HG03159 (cell line): ENCODE measurements at regions not wholly inside any gene's neighbourhood (a gene's known extent, or its start where the extent isn't known, plus 50 kb on each side); places are given as distances from the start of the nearest gene placed in this dataset.
"Not testable (repeated sequence)": the region's sequence is repeated elsewhere in the genome, so short reads cannot be mapped to it uniquely, and the experiment has no call there.

Source experiments
- ATAC-seq: cut with Tn5 transposase; IDR thresholded peaks from one replicate; pipeline ENCODE4 v1.9.1; 2021; ENCODE audit warnings: mild to moderate bottlenecking, moderate library complexity; ENCODE audit not compliant: unreplicated experiment

DNA sequence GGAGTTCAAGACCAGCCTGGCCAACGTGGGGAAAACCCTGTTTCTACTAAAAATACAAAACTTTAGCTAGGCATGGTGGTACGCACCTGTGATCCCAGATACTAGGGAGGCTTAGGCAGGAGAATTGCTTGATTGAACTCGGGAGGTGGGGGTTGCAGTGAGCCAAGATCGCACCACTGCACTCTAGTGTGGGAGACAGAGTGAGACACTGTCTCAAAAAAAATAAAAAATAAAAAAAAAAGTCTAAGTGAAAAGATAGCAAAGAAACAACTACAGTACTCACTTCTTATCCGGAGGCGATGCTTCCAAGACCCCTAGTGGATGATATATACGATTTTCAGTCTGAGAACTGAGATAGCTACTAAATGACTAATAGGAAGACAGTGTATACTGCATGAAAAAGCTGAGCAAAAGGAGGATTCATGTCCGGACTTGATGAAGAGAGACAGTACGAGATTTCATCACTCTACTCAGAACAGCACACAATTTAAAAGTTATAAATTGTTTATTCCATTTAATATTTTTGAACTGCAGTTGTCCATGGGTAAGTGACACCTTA is 138.7 kb upstream of the GOLGA6L6 start:
- not testable (repeated sequence) for ATAC-seq

DNA sequence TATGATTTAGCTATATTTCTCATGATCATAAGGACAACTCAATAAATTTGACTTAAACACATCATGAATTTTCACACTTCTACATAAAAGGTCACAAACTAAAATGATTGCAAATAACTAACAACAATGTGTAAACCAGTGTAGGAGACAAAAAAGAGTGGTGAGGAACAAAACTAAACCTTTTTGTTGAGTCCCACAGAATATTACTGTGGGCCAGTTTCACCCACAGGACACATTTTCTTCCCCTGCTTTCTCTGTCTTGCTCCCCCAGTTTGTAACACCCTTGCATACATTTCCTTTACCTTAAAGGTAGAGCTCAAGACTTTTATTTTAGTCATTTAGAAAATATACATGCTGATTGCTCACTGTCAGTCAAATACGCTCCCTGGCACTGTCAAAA is 130.9 kb upstream of the GOLGA6L6 start:
- ATAC-seq: no peak

DNA sequence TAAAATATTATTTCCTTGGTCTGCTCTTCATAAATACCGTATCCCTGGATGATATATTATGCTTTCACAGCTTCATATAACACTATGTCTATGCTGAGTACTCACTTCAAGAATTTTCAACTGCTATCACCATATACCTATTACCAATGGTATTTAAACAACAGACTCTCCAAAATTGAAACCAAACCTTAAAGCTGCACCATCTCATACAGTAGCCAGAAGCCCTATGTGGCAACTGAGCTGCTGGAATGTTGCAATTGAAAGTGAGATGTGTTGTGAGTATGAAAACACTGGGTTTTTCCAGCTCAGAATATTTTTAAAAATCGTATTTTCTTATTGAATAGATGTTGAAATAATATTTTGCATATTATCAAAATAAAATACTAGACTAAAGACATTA is 130.1 kb upstream of the GOLGA6L6 start:
- no peak for ATAC-seq

DNA sequence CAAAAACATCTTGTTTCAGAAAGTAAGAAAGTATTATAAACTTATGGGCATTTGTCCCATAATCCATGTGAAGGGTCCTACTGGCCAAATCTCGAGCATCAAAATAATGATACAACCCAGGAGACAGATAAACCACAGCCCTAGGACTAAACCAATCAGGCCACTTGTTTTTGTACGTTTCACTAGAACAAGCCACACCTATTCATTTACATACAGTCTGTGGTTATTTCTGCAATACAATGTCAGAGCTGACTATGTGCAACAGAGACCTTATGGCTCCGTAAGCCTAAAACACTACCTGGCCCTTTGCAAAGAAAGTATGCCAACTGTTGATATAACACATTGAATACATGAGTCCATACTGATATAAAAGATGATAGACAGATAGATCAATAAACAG is 124.8 kb upstream of the GOLGA6L6 start:
- ATAC-seq: not testable (repeated sequence)

DNA sequence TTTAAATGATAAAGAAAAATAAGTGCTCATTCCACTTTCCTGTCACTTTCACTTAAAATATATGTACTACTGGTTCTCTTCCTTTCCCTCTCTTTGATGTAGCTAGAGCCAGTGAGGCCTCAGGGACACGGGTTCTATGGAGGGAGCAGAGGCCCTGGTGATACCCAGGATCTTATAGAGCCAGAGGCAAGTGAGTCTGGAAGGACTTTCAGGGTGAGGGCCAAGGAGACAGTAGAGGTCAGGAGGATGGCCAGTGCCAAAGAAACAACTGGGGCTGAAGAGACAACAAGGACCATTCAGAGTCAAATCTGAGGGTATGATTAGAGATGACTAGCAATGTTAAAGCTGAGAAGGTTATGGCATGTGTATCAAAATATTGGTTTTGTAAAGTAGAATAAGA is 124.1 kb upstream of the GOLGA6L6 start:
- no peak for ATAC-seq

DNA sequence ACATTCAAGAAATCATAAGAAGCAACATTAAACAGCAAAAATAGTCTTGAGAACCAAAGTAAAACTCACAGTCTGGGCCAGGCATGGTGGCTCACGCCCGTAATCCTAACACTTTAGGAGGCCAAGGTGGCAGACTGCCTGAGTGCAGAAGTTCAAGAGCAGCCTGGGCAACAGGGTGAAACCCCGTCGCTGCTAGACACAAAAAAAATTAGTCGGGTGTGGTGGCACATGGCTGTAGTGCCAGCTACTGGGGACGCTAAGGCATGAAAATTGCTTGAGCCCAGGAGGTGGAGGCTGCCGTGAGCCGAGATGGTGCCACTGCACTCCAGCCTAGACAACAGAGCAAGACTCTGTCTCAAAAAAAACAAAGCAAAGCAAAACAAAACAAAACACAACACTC is 117.7 kb upstream of the GOLGA6L6 start:
- ATAC-seq: no peak

DNA sequence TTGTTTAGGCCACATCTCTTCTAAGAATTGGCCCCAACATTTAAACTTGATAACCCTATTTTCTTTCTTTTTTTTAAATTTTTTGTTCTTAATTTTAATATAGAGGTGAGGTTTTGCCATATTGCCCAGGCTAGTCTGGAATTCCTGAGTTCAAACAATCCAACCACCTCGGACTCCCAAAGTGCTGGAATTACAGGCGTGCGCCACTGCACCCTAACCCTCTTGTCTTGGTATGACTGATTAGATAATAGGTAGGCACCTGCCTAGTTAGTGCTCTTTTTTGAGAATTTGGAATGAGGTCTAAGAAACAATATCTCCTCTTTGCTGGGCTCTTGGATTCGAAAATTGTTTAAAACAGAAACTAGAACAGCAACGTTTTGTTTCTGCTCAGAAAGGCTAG is 116.4 kb upstream of the GOLGA6L6 start:
- ATAC-seq: no peak

DNA sequence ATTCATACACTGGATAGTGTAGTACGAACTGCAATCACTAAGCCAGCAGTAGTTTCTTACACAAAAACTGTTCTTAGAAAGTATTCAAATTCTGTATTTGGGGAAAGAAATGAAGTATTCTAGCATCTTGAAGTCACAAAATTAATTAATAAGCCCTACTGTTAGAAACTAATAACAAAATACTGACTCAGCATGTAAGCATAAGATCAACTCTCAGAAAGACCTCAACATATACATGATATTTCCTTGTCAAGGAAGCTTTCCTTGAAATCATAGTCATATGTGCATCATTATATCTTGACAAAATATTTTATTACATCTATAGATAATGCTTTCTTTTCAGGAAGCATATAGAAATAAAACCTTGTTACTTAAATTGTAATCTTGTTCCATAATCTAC is 115.5 kb upstream of the GOLGA6L6 start:
- ATAC-seq: no peak

DNA sequence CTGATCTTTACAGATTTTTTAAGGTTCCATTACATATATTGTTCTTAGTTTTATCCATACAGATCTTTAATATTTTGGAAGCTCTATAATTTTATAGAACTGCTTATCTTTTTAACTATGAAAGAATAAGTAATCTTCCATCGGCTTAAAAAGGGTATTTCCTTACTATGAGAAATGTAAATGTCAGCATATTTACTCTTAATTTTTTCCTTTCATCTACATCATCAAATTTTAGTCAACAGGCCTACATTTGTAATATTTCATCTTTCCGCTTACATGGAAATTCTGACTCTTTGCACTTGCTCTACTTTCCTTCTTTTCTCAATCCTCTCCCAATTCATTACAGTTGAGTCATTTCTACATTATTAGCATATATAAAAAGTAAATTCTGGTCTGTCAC is 111.3 kb upstream of the GOLGA6L6 start:
- no peak for ATAC-seq

DNA sequence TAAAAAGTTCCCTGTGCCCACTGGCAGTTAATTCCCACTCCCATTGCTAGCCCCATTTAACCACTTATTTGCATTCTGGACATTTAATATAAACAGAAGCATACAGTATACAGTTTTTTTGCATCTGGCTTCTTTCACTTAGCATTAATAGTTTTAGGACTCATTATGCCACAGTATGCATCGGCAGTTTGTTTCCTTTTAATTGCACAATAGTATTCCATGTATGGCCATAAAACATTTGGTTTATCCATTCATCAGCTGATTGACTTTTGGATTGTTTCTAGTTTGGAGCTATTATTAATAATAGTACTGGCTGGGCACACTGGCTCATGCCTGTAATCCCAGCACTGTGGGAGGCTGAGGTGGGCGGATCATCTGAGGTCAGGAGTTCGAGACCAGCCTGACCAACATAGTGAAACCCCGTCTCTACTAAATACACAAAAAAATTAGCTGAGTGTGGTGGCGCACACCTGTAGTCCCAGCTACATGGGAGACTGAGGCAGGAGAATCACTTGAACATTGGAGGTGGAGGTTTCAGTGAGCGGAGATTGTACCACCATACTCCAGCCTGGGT is 106.9 kb upstream of the GOLGA6L6 start:
- not testable (repeated sequence) for ATAC-seq

DNA sequence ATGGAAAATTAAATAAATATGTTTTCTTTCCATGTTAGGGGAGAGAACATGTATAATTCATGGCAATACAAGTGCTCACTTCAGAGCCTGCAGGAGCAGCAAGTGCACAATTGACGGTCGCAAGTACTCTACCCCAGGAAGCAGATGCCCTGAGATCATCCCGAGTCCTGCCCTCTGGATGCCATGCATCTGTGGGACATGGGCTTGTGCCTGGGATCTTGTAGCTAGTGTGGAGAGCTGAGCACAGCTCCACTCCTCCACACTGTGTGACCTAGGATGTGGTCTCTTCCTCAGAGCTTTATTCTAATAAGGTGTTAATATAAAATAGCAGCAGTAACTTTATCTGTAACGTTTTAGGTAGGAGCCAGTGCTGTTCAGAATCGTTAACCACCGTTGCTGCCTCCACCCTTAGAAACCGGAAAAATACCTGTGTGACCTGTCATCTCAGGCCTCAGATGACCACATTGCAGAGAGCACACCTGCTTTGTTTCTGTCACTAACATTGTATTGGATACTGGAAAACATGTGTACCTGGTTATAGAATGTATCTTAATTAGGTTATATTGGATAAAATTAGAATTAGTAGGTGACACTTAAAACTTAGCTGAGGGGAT is 105.0 kb upstream of the GOLGA6L6 start:
- no peak for ATAC-seq

DNA sequence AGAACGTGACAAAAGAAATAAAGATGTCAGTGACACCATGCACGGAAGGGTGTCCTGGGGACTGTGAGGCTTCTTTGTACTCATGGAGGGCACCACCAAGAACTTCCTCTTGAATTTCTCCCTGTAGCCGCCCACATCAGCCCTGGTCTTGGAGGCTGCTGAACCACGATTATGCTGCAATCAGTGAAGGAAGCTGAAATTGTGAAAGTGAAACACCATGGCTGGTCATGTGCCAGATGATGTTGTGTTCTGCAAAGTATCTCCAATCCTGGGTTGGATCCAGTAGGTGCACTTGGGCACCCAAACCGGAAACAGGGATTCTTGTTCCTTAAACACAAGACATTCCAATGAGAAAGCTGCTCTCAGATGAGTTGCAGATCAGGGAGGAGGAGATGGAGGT is 104.4 kb upstream of the GOLGA6L6 start:
- peak; percentile 49 for ATAC-seq

DNA sequence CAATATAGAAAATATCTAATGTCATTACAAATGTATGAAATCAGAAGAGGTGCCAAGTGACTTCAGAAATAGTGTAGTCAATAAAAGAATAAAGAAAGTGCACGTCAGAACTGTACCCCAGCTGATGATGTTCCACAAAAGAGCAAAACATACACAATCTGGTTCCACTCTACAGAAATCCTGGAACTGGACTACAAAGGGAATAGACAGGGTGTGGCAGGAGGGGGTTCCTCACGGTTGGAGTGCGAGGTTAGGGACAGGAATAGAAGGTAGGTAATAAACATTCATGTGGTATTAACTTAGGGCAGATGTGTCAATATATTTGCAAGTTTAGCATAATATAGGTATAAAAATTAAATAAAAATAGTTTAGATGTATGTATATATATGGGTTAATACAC is 103.3 kb upstream of the GOLGA6L6 start:
- no peak for ATAC-seq

DNA sequence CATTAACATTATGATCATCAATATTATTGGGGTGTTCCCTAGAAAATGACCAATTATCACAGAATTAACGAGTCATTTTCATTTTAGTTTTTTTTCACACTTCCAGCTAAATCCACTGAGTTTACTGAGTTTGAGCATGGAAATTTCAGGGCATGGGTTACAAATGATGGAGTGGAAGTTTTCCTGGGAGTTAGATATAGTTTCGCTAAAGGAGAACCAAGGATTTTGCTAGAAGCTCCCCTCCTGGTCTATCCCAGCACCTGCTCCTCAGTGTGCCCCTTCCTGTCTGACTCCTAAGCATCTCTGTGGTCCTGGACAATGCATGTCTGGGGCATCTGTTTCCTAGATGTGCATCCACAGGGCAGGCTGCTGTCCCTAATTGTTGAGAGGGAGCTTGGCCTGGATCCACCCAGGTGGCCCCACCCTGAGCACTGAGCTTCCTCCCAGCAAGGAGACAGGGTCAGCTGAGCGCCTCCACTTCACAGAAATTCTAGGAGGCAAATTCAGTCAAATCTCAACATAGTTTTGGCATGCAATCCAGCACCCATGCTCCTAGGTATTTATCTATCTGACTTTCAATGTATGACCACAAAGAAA is 102.3 kb upstream of the GOLGA6L6 start:
- ATAC-seq: no peak

DNA sequence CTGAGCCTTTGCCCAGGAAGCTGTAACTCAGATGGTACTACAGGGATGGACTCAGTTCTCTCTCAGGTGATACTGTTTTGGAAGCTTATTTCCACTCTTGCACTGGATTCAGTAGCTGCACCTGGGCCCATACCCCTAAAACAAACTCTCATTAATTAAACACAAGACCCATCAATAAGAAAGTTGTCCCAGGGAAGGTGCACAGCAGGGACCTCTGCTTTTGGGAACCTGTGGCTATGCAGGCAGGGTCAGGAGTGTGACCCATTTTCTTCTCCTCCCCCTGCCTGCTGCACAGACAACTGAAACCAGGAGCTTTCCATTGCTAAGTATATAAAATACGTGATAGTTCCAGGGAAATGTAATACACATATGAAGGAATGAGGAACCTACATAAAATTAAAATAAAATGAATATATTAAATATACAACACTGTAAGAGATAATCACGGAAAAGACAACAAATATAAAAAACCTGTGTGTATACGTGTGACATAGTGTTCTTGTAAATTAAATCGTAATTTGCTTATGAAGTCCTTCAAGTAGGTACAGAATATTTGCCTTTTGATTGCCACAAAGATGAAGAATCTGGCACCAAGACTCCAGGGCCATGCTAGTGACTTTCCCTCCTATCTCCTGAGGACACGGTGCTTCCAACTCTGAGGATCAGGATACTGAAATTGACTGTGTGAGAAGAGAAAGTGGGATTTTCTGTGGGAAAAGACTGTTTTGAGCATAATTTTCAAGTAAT is 101.6 kb upstream of the GOLGA6L6 start:
- ATAC-seq: no peak

DNA sequence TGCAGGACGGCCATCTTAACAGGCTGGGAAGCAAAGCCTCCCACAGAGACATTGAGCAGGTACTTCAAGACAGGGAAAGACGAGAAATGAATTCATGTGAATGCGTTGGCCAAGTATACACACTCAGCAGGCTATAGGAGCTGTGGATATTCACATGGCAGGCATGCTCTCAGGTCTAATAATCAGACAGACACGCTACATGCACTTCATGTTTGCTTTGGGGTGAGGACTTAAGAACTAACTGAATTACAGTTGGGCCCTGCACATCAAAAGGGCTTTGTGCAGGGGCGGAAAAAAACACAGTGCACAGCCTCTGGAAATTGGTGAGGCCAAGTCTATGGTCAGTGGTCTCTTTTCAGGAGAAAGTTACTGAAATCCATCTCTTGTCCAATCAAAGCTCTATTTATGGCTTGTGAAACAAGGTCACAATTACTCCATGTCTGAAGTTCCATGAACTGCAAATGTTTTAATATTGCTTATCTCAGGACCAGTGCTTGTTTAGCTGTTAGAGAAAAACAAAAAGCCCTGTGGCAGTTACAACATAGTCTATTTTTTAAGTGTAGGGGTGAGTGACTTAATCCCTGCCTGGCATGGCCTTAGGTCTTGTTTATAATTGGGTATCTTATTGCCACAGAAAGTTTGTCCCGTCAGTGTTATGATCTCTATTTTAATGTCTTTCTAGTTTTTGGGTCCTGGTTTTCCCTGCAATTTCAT is 100.6 kb upstream of the GOLGA6L6 start:
- no peak for ATAC-seq

DNA sequence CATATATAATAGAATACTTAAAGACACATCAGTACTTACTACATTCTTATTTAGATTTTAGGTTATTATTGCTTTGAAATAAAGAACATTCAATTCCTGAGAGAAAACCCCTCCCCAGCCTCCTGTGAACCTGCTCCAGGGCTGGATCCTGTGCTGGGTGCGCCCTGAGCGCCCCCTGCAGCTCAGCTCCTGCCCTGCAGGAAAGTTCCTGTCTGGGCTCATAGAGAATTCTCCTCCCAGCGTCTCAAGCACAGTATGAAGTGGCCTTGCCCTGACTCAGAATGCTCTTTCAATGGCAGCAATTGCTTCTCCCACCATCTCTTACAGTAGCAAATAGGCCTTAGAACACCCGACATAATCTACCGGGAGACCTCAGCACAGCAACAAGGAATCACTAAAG is 98.8 kb upstream of the GOLGA6L6 start:
- ATAC-seq: peak; percentile 60

DNA sequence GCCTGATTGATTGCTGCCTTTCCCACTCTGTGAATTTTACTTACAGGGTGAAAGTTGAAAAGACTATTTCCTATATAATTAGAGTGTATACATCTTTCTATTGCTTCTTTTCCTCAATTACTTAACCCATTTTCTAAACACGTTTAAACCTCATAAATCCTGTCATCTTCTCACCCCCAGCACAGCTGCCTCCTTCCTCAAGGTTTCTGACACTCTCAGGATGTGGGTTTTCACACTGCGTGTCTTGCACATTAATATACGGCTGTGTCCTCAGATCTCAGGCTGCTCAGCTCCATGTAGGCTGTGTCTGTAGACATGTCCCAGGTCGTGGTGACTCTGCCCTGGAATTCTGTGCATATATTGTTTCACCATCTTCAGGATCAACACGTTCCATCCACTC is 97.6 kb upstream of the GOLGA6L6 start:
- ATAC-seq: not testable (repeated sequence)

DNA sequence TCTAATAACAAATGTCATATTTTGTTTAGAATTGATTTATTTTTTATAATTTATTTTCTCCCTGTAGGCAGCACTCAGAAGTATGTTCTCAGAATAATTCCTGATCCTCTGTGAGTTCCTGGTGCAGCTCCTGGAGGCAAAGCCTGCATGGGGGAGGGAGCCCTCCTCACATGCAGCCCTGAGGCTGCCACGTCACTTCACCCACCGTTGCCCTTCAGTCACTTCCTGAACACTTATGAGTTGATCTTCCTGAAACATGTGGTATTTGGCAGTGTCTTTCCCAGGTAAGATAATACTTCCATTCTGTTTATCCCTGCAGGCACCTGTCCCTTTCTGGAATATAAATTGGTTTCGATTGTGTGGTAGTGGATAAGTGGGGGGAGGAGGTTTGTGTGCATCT is 95.9 kb upstream of the GOLGA6L6 start:
- ATAC-seq: not testable (repeated sequence)

DNA sequence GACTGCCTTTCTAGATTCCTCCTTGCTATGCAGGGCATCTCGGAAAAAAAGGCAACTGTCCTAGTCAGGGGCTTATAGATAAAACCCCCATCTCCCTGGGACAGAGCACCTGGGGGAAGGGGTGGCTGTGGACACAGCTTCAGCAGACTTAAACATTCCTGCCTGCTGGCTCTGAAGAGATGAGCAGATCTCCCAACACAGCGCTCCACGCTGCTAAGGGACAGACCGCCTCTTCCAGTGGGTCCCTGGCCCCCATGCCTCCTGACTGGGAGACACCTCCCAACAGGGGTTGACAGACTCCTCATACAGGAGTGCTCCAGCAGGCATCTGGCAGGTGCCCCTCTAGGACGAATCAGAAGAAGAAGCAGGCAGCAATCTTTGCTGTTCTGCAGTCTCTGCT is 87.9 kb upstream of the GOLGA6L6 start:
- not testable (repeated sequence) for ATAC-seq

DNA sequence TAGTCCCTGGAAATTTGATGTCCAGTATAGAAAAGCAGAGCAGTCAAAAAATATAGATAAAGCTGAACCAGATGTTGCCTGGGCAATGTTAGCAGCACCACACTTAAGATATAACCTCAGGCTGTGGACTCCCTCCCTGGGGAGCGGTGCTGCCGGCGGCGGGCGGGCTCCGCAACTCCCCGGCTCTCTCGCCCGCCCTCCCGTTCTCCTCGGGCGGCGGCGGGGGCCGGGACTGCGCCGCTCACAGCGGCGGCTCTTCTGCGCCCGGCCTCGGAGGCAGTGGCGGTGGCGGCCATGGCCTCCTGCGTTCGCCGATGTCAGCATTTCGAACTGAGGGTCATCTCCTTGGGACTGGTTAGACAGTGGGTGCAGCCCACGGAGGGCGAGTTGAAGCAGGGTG is 86.9 kb upstream of the GOLGA6L6 start:
- not testable (repeated sequence) for ATAC-seq
